ENCODE measurements at regions not wholly inside any gene's neighbourhood (a gene's known extent, or its start where the extent isn't known, plus 50 kb on each side); places are given as distances from the start of the nearest gene placed in this dataset.

- no peak for DNase-seq (ENCODE audit: low read depth, low spot score)
Measured at GRCh38 chr5:158406884-158407823, 548.2 kb upstream of the CLINT1 start.

- no peak for DNase-seq (ENCODE audit: low read depth, low spot score)
Measured at GRCh38 chr5:158398360-158399201, 539.6 kb upstream of the CLINT1 start.

GRCh38 chr5:158397278-158397677 lies 538.3 kb upstream of the CLINT1 start:
- no peak for DNase-seq (ENCODE audit: low read depth, low spot score)

GRCh38 chr5:158394102-158394501 lies 535.2 kb upstream of the CLINT1 start:
- no peak for DNase-seq (ENCODE audit: low read depth, low spot score)

- DNase-seq (ENCODE audit: low read depth, low spot score) = no peak
Measured at GRCh38 chr5:158393457-158393856, 534.5 kb upstream of the CLINT1 start.

GRCh38 chr5:158392753-158393152 lies 533.8 kb upstream of the CLINT1 start:
- no peak for DNase-seq (ENCODE audit: low read depth, low spot score)

GRCh38 chr5:158390577-158390976 lies 531.6 kb upstream of the CLINT1 start:
- no peak for DNase-seq (ENCODE audit: low read depth, low spot score)

GRCh38 chr5:158389786-158390185 lies 530.8 kb upstream of the CLINT1 start:
- DNase-seq (ENCODE audit: low read depth, low spot score) = no peak

- no peak for DNase-seq (ENCODE audit: low read depth, low spot score)
Measured at GRCh38 chr5:158388021-158388420, 529.1 kb upstream of the CLINT1 start.

GRCh38 chr5:158387499-158387898 lies 528.6 kb upstream of the CLINT1 start:
- DNase-seq (ENCODE audit: low read depth, low spot score) = no peak

GRCh38 chr5:158385982-158386381 lies 527.0 kb upstream of the CLINT1 start:
- no peak for DNase-seq (ENCODE audit: low read depth, low spot score)

- DNase-seq (ENCODE audit: low read depth, low spot score) = no peak
Measured at GRCh38 chr5:158384535-158385481, 525.9 kb upstream of the CLINT1 start.

GRCh38 chr5:158383486-158383885 lies 524.5 kb upstream of the CLINT1 start:
- DNase-seq (ENCODE audit: low read depth, low spot score) = no peak

GRCh38 chr5:158382473-158382872 lies 523.5 kb upstream of the CLINT1 start:
- peak; percentile 64 for DNase-seq (ENCODE audit: low read depth, low spot score)

- DNase-seq (ENCODE audit: low read depth, low spot score) = no peak
Measured at GRCh38 chr5:158381614-158382160, 522.7 kb upstream of the CLINT1 start.

- DNase-seq (ENCODE audit: low read depth, low spot score) = no peak
Measured at GRCh38 chr5:158380661-158381060, 521.7 kb upstream of the CLINT1 start.

GRCh38 chr5:158378931-158379330 lies 520.0 kb upstream of the CLINT1 start:
- no peak for DNase-seq (ENCODE audit: low read depth, low spot score)

- no peak for DNase-seq (ENCODE audit: low read depth, low spot score)
Measured at GRCh38 chr5:158376679-158377078, 517.7 kb upstream of the CLINT1 start.

GRCh38 chr5:158375531-158375930 lies 516.6 kb upstream of the CLINT1 start:
- DNase-seq (ENCODE audit: low read depth, low spot score) = no peak

- no peak for DNase-seq (ENCODE audit: low read depth, low spot score)
Measured at GRCh38 chr5:158373608-158374395, 514.9 kb upstream of the CLINT1 start.

Measured in ELF-1 (cell line).